T-helper 2 cell (primary cell): ENCODE measurements at regions not wholly inside any gene's neighbourhood (a gene's known extent, or its start where the extent isn't known, plus 50 kb on each side); places are given as distances from the start of the nearest gene placed in this dataset.
A peak's percentile ranks its signal among the peaks of the same experiment; 100 is the strongest.

Experiments
- DNase-seq, 5 experiments: peaks; one replicate each; pipeline versions ENCODE4 v3.0.0 to v3.0.0-alpha.2; 2012 to 2022

GRCh38 chr2:239640676-239641578, 240.1 kb upstream of the HDAC4 start:
- DNase-seq, result no peak

- no peak for DNase-seq
These were observed 239.4 kb upstream of the HDAC4 start for GRCh38 chr2:239640210-239640609.

GRCh38 chr2:239639421-239640185, 238.8 kb upstream of the HDAC4 start:
- DNase-seq, result no peak

- DNase-seq, result no peak
These were observed 237.6 kb upstream of the HDAC4 start for GRCh38 chr2:239638376-239638775.

GRCh38 chr2:239636808-239637207, 236.0 kb upstream of the HDAC4 start:
- no peak for DNase-seq

- no peak for DNase-seq
These were observed 233.9 kb upstream of the HDAC4 start for GRCh38 chr2:239634769-239635168.

GRCh38 chr2:239630618-239631286, 229.9 kb upstream of the HDAC4 start:
- DNase-seq, result peak in 1 of 5 experiments; percentile 52

- DNase-seq, result peak in 1 of 5 experiments; percentile 27
These were observed 229.3 kb upstream of the HDAC4 start for GRCh38 chr2:239629926-239630617.

- no peak for DNase-seq
These were observed 226.3 kb upstream of the HDAC4 start for GRCh38 chr2:239626961-239627592.

GRCh38 chr2:239625971-239626734, 225.3 kb upstream of the HDAC4 start:
- peak in 2 of 5 experiments; percentile 55 to 95 for DNase-seq

GRCh38 chr2:239625156-239625845, 224.5 kb upstream of the HDAC4 start:
- peak in 1 of 5 experiments; percentile 39 for DNase-seq

- DNase-seq, result no peak
These were observed 220.8 kb upstream of the HDAC4 start for GRCh38 chr2:239621611-239622010.

GRCh38 chr2:239619369-239619768, 218.5 kb upstream of the HDAC4 start:
- DNase-seq, result no peak

- no peak for DNase-seq
These were observed 215.9 kb upstream of the HDAC4 start for GRCh38 chr2:239616729-239617128.

GRCh38 chr2:239612133-239612532, 211.3 kb upstream of the HDAC4 start:
- no peak for DNase-seq

GRCh38 chr2:239611222-239611795, 210.5 kb upstream of the HDAC4 start:
- DNase-seq, result no peak

GRCh38 chr2:239610457-239611221, 209.8 kb upstream of the HDAC4 start:
- no peak for DNase-seq

GRCh38 chr2:239609607-239610310, 208.9 kb upstream of the HDAC4 start:
- DNase-seq, result peak in 1 of 5 experiments; percentile 35

- DNase-seq, result no peak
These were observed 208.3 kb upstream of the HDAC4 start for GRCh38 chr2:239609162-239609561.
